BE2C (cell line): ENCODE measurements at regions not wholly inside any gene's neighbourhood (a gene's known extent, or its start where the extent isn't known, plus 50 kb on each side); places are given as distances from the start of the nearest gene placed in this dataset.

Source experiments
- DNase-seq: peaks from one replicate; pipeline ENCODE4 v3.0.0-alpha.2; 2020
- H3K27me3 ChIP-seq: fragments of 250-450 bp; sonication (Bioruptor Pico); 2 replicates; pipeline ENCODE4 v1.5.1; 2020; ENCODE audit warnings: mild to moderate bottlenecking
- H3K36me3 ChIP-seq: fragments of 250-450 bp; sonication (Bioruptor Pico); 2 replicates; pipeline ENCODE4 v1.5.1; 2020; ENCODE audit warnings: mild to moderate bottlenecking
- H3K4me1 ChIP-seq: fragments of 250-450 bp; sonication (Bioruptor Pico); 2 replicates; pipeline ENCODE4 v1.5.1; 2020
- H3K4me3 ChIP-seq: 2 replicates; pipeline ENCODE4 v1.5.1; 2011; ENCODE audit warnings: low read depth, low read length
- H3K9me3 ChIP-seq: fragments of 250-450 bp; sonication (Bioruptor Pico); 2 replicates; pipeline ENCODE4 v1.5.1; 2020
- TF ChIP-seq, protein P1 (sequence below): IDR thresholded peaks from 2 replicates; pipeline ENCODE4 v1.5.1; 2012; ENCODE audit warnings: mild to moderate bottlenecking, low read depth, low read length

DNA sequence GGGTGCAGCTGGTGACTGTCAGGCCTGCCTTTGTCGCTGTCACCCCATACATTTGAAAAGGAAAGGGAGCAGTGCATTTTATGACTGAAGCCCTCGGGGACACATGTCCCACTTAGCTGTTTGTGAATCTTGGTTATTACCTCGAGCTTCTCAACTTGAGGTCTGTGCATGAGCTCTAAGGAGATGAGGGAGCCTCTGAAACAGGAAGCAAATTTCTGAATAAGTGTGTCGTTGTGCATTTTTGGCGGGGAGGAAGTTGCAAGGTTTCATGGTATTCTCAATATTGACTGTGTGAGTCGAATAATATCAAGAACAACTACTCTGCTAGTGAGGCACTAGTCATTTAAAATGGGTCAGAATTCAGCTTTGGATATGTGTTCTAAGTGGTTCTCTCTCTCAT lies 149.7 kb upstream of the PLET1 start:
- DNase-seq: no peak

DNA sequence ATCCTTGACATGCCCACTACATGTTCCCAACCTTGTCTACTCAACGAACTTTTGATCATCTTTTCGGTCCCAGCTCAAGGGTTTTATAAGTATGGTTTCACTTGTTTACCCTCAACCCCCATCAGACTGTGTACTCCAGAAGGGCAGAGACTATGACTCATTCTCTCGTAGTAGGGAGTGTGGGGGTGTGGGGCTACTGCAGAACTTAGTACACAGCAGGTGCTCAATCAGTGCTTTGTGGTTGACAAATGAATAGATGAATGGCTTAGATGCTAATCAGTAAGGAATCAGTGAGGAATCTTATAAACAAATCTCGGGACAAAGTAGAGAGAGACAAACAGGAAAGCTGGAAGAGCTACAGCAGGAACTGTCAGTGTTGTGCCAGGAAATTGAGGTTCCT lies 151.7 kb upstream of the PLET1 start:
- Histone ChIP-seq H3K36me3 (no peaks in the 10 kb centered on the region), H3K4me3 (no peak overlapping the region), H3K27me3 (peaks cover 24% of the 10 kb centered on the region), H3K4me1 (no peaks in the 10 kb centered on the region), H3K9me3 (no peaks in the 10 kb centered on the region)
- DNase-seq: no peak
- TF ChIP-seq, protein P1, sequence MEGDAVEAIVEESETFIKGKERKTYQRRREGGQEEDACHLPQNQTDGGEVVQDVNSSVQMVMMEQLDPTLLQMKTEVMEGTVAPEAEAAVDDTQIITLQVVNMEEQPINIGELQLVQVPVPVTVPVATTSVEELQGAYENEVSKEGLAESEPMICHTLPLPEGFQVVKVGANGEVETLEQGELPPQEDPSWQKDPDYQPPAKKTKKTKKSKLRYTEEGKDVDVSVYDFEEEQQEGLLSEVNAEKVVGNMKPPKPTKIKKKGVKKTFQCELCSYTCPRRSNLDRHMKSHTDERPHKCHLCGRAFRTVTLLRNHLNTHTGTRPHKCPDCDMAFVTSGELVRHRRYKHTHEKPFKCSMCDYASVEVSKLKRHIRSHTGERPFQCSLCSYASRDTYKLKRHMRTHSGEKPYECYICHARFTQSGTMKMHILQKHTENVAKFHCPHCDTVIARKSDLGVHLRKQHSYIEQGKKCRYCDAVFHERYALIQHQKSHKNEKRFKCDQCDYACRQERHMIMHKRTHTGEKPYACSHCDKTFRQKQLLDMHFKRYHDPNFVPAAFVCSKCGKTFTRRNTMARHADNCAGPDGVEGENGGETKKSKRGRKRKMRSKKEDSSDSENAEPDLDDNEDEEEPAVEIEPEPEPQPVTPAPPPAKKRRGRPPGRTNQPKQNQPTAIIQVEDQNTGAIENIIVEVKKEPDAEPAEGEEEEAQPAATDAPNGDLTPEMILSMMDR: no peak

More for the DNA sequence above, 149.7 kb upstream of the PLET1 start:
- Histone ChIP-seq H3K27me3 (peaks cover 15% of the 10 kb centered on the region), H3K4me1 (no peaks in the 10 kb centered on the region), H3K9me3 (no peaks in the 10 kb centered on the region), H3K36me3 (no peaks in the 10 kb centered on the region), H3K4me3 (no peak overlapping the region)
- TF ChIP-seq, protein P1: no peak

DNA sequence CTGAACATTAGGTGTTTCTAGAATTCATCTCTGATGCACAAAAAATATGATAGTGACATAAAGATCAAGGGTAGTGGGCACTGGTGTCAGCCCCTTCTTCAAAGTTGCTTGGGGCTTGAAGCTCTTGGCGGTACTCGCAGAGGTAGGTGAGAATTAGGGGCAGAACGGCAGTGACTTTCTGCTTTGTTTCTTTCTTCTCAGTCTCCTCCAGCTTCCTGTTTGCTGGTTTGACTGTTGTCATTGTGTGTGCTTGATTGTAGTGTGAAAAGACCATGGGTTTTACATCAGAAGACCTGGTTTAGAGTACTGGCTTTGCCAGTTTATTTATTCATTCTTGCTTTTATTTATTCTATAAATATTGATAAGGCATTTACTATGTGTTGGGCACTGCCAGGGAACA lies 156.7 kb upstream of the PLET1 start:
- Histone ChIP-seq H3K4me3 (no peak overlapping the region), H3K9me3 (no peaks in the 10 kb centered on the region), H3K36me3 (no peaks in the 10 kb centered on the region), H3K4me1 (no peaks in the 10 kb centered on the region; the same call in 1 of the 2 replicates), H3K27me3 (peaks cover 10% of the 10 kb centered on the region; the same call in 1 of the 2 replicates)
- DNase-seq: no peak
- TF ChIP-seq, protein P1: no peak

DNA sequence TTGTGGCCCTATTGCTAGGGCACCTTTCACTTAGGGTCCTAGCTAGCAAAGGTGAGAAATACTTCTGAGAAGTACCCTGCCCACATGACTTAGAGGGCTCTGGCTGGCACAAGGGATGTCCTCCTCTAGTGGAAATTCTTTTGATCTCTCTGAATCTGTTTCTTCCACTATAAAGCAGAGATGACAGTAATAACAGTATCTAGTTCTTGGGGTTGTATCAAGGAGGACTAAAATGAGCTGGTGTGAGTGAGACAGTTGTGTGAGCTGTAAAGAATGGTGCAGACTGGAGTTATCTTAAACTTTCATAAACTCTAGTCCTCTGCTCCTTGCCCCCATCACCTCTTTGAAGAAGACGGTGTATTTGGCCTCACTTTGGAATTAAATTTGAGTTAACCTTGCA lies 157.8 kb upstream of the PLET1 start:
- H3K36me3 ChIP-seq: no peaks in the 10 kb centered on the region
- no peak for DNase-seq
- H3K27me3 ChIP-seq: peaks cover 10% of the 10 kb centered on the region; the same call in 1 of the 2 replicates
- H3K9me3 ChIP-seq: no peaks in the 10 kb centered on the region
- H3K4me1 ChIP-seq: no peaks in the 10 kb centered on the region; the same call in 1 of the 2 replicates
- TF ChIP-seq, protein P1: no peak
- H3K4me3 ChIP-seq: no peak overlapping the region

DNA sequence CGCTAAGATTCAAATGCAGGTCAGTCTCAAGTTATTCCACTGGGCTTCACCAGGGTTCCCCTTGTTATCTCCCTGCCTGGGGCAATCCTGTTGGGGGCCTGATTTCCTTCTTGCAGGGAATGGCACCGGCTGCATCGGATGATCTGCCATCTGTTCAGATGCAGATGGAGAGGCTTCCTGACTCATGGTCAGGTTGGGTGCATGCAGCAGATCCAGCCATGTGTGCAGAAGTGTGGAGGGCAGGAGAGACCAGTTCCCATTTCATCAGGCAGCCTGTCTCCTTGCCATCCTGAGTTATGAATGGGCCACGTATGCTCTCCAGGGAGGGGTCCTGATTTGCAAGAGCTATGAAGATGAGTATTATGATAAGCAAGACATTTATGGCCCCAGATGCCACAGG lies 161.2 kb upstream of the PLET1 start:
- DNase-seq: peak; percentile 36
- Histone ChIP-seq H3K9me3 (no peaks in the 10 kb centered on the region), H3K36me3 (no peaks in the 10 kb centered on the region), H3K4me1 (no peaks in the 10 kb centered on the region; the same call in 1 of the 2 replicates), H3K27me3 (peaks cover 5% of the 10 kb centered on the region; the same call in 1 of the 2 replicates), H3K4me3 (no peak overlapping the region)
- TF ChIP-seq, protein P1: no peak

DNA sequence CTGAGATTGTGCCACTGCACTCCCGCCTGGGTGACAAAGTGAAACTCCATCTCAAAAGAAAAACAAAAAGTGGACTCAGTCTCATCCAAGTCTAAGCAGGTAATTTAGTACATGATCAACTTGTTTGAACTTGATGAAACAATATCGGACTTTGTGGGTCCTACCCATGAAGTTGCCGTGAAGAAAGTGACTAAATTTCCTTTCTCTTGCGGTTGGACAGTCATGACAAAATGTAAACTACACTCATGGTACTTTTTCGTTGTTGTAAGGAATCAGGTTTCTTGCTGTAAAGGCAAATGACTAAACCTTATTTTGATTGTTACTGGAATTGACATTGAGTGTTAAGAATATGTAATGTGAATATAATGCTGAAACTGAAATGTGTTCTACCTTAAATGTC lies 164.5 kb upstream of the PLET1 start:
- no peaks in the 10 kb centered on the region; the same call in 1 of the 2 replicates for H3K4me1 ChIP-seq
- H3K36me3 ChIP-seq: no peaks in the 10 kb centered on the region
- TF ChIP-seq, protein P1: no peak
- H3K27me3 ChIP-seq: no peaks in the 10 kb centered on the region; the same call in 1 of the 2 replicates
- H3K4me3 ChIP-seq: no peak overlapping the region
- no peaks in the 10 kb centered on the region for H3K9me3 ChIP-seq
- no peak for DNase-seq
